Neural progenitor cell (in vitro differentiated cells): ENCODE measurements at regions not wholly inside any gene's neighbourhood (a gene's known extent, or its start where the extent isn't known, plus 50 kb on each side); places are given as distances from the start of the nearest gene placed in this dataset.

Experiments used
- CTCF ChIP-seq: fragments of 200-600 bp; sonication (generic); IDR thresholded peaks from 2 replicates; pipeline ENCODE4 v1.5.1; 2017; ENCODE audit warnings: antibody characterized with exemption, mild to moderate bottlenecking
- EZH2 ChIP-seq: fragments of 200-600 bp; sonication (generic); IDR thresholded peaks from 2 replicates; pipeline ENCODE4 v1.6.1; 2017; ENCODE audit warnings: antibody characterized with exemption, mild to moderate bottlenecking, moderate library complexity
- EZH2phosphoT487 ChIP-seq: fragments of 200-600 bp; sonication (generic); IDR thresholded peaks from 2 replicates; pipeline ENCODE4 v1.6.1; 2017; ENCODE audit warnings: antibody characterized with exemption

- TF ChIP-seq CTCF (no peak), EZH2 (no peak), EZH2phosphoT487 (no peak)
These were observed 183.6 kb upstream of the DGKB start for GRCh38 chr7:15086131-15086611.
